Left hindlimb (tissue), 1 donor: ENCODE measurements at regions not wholly inside any gene's neighbourhood (a gene's known extent, or its start where the extent isn't known, plus 50 kb on each side); places are given as distances from the start of the nearest gene placed in this dataset.
A peak's percentile ranks its signal among the peaks of the same experiment; 100 is the strongest.
"Not testable (repeated sequence)": the region's sequence is repeated elsewhere in the genome, so short reads cannot be mapped to it uniquely, and the experiment has no call there.

Experiments
- DNase-seq: peaks from one replicate; pipeline ENCODE4 v3.0.0-alpha.2; 2018

- peak; percentile 31 for DNase-seq
These were observed 1647.5 kb downstream of the SPATA31A7 start for GRCh38 chr9:62837254-62837911.

DNA sequence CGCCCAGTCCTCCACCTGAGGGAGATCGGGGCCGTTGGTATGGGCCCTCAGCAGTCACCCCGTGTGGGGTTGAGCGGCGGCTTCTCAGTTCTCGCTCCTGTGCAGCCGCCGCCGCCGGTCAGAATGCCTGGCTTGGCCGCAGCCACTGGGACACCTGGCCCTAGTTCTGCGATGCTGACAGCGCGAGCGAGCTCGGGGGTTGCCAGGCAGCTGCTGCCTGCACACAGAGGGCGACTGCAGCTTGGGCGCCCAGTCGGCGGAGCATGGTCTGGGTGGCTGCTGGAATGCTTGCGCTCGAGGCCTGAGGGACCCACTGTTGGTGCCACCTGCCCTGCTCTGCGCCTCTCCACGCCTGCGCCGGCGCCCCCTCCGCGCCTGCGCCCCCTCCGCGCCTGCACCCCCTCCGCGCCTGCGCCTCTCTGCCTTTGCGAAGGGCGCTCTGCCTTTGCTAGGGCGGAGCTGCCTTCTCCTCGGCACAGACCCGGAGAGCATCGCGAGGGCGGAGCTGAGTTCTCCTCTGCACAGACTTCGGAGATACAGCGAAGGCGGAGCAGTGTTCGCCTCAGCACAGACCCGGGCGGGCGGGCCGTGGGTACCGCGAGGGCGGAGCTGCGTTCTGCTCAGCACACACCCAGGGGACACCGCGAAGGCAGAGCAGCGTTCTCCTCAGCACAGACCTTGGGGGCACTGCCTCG is 1648.3 kb downstream of the SPATA31A7 start:
- peak; percentile 89 for DNase-seq

DNA sequence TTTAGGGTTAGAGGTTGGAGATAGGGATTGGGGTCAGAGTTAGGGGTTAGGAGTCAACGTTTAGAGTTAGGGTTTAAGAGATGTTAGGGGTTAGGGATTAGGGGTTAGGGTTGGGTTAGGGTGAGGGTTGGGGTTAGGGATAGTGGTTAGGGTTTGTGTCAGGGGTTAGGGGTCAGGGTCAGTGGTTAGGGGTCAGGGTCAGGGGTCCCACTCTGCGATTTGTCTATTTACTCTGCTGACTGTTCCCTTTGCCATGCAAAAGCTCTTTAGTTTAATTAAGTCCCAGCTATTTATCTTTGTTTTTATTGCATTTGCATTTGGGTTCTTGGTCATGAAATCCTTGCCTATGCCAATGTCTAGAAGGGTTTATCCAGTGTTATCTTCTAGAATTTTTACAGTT is 1649.3 kb downstream of the SPATA31A7 start:
- DNase-seq = not testable (repeated sequence)

- not testable (repeated sequence) for DNase-seq
These were observed 1653.3 kb downstream of the SPATA31A7 start for GRCh38 chr9:62843145-62843544.

GRCh38 chr9:62843706-62844290 is 1654.0 kb downstream of the SPATA31A7 start:
- not testable (repeated sequence) for DNase-seq

DNA sequence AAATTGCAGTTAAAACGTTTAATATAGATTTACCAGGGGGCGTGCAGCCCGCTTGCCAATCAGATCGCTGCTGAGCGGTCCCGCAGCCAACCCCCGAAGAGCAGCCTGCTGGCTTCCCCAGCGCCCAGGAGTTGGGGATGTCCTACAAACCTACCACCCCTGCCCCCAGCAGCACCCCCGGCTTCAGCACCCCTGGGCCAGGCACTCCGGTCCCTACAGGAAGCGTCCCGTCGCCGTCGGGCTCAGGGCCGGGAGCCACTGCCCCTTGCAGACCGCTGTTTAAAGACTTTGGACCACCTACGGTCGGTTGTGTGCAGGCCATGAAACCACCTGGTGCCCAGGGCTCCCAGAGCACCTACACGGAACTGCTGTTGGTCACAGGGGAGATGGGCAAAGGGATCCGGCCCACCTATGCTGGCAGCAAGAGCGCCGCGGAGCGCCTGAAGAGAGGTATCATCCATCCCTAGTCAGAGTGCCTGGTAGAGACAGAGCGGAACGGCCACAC is 1654.9 kb downstream of the SPATA31A7 start:
- not testable (repeated sequence) for DNase-seq

DNA sequence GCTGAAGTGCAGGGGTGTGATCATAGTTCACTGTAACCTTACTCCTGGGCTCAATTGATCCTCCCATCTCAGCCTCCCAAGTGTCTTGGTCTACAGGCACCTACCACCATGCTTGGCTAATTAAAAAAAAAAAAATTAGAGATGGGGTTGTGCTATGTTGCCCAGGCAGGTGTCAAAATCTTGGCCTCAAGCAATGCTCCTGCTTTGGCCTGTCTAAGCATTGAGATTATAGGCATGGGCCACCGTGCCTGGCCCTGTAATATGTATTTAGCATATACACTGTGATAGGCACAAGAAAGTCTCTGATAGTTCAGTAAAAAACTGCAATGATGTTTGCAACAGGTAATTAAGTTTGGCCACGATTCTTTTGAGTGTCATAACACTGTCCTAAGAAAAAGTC is 1658.4 kb downstream of the SPATA31A7 start:
- not testable (repeated sequence) for DNase-seq

DNA sequence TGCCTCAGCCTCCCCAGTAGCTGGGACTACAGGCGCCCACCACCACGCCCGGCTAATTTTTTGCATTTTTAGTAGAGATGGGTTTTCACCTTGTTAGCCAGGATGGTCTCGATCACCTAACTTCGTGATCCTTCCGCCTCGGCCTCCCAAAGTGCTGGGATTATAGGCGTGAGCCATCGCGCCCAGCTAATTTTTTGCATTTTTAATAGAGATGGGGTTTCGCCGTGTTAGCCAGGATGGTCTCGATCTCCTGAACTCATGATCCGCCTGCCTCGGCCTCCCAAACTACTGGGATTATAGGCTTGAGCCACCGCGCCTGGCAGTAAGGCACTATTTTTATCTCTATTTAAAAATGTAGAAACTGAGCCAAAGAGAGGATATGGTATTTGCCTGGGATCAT is 1660.2 kb downstream of the SPATA31A7 start:
- DNase-seq = not testable (repeated sequence)

DNA sequence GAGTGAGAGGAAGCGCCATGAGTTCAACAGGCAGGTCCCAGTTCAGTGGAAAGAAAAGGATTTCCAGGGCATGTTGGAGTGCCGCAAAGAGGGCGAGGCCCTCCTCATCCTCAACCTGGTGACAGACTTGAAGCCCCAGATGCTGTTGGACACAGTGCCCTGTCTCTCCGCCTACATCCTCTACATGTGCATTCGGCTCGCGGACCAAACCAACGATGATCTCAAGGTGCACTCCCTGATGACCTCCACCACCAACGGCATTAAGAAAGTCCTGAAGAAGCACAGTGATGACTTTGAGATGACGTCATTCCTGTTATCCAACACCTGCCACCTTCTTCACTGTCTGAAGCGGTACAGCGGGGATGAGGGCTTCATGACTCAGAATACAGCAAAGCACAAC is 1667.4 kb downstream of the SPATA31A7 start:
- not testable (repeated sequence) for DNase-seq

DNA sequence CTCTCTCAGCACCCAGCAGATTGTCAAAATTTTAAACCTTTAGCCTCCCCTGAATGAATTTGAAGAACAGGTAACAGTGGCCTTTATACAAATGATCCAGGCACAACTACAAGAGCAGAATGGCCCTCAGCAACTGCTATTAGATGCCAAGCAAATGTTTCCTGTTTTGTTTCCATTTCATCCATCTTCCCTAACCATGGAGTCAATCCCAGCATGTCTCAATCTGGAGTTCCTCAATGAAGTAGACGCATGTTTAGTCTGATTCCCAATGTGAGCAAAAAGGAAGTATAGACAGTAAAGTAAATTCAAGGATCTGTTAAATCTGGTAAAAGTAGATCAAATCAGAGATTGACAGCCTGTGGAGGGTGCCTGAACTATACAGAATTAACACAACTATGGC is 1668.4 kb downstream of the SPATA31A7 start:
- DNase-seq = not testable (repeated sequence)

DNA sequence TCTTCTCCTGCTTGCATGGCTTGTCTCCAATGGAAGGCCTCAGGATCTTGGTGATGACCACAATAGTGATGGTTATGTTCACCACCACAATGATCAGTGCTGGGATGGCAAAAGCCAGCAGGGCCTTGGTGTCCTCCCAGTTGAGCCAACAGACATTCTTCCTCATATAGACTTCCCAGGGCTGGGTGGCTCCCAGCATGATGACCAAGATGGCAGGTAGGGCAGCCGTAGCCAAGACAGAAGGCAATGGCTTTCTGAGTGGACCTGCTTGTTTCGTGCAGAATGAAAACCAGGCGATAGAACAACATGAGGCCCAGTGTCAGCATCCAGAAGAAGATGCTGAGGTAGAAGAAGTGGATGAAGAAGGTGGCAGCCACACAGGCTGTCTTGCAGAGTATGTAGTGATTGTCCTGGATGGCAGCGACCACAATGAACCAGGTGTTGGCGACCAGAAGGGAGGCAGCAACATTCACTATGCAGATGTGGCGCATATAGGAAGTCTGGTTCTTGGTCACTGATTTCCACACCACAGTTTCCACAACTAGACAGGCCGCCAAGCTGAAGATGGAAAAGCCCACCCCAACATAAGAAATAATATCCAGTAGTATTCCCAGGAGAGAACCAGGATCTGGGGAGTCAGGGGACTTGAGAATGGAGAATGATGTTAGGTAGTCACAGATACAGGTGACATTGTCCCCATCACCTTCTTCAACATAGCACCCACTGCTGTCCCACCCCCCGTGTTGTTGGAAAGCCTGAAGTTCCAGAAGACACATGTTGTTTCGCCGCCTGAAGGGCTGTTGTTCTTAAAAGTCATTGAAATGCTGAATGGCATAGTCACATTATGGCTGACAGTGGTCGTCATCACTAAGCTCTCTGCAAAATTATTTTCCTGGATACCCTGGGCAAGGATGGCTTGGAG is 1671.4 kb downstream of the SPATA31A7 start:
- DNase-seq = not testable (repeated sequence)

- DNase-seq = not testable (repeated sequence)
These were observed 1672.3 kb downstream of the SPATA31A7 start for GRCh38 chr9:62862180-62862579.

- not testable (repeated sequence) for DNase-seq
These were observed 1673.5 kb downstream of the SPATA31A7 start for GRCh38 chr9:62863319-62863718.

DNA sequence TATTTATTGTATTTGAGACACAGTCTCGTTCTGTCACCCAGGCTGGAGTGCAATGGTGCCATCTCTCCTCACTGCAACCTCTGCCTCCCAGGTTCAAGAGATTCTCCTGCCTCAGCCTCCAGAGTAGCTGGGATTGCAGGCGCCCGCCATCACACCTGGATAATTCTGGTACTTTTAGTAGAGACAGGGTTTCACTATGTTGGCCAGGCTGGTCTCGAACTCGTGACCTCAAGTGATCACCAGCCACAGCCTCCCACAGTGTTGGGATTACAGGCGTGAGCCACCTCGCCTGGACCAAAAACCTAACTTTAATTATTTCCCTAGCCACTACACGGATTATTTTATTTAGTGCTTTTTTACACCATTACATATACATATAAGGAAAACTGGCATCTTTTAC is 1674.0 kb downstream of the SPATA31A7 start:
- not testable (repeated sequence) for DNase-seq

DNA sequence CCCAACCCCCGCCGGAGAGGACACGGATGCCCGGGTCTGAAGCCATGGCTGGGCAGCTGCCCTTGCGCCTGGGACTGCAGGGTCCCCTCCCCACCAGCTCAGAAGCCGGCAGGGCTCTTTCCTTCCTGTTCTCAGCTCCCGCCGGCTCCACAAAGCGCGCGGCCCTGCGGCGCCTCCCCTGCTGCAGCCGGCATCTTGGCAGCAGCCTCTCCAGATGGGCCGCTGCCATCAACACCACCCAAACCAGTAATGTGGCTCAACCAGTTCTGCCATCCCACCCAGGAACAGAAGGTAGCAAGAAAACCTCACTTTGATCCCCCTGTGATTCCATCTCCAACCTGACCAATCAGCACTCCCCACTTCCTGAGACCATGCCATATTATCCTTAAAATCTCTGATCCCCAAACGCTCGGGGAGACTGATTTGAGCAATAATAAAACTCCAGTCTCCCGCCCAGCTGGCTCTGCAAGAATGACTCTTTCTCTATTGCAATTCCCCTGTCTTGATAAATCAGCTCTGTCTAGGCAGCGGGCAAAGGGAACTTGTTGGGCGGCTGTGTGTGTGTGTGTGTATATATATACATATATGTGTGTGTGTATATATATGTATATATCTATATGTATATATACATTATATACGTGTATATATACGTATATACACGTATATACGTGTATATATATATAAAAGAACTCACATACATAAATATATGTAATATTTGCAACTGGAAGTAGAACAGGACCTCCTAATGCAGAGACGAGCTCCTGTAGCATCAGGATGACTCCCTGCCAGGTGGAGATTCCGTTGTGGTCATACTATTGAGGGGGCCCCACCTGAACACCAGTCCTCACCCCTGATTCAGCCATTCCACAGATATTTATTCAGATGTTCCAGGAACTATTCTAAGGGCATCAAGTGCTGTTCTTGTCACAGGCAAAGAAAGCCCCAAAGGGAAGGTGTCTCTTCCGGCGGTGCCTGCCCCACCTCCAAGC is 1674.9 kb downstream of the SPATA31A7 start:
- DNase-seq = peak; percentile 75

GRCh38 chr9:62869061-62869460 is 1679.2 kb downstream of the SPATA31A7 start:
- DNase-seq = not testable (repeated sequence)

GRCh38 chr9:62871765-62872164 is 1681.9 kb downstream of the SPATA31A7 start:
- not testable (repeated sequence) for DNase-seq

GRCh38 chr9:62874213-62874612 is 1684.4 kb downstream of the SPATA31A7 start:
- not testable (repeated sequence) for DNase-seq

- DNase-seq = not testable (repeated sequence)
These were observed 1685.1 kb downstream of the SPATA31A7 start for GRCh38 chr9:62874745-62875599.

GRCh38 chr9:62877552-62877951 is 1687.7 kb downstream of the SPATA31A7 start:
- not testable (repeated sequence) for DNase-seq
